ENCODE measurements at regions not wholly inside any gene's neighbourhood (a gene's known extent, or its start where the extent isn't known, plus 50 kb on each side); places are given as distances from the start of the nearest gene placed in this dataset.

DNA sequence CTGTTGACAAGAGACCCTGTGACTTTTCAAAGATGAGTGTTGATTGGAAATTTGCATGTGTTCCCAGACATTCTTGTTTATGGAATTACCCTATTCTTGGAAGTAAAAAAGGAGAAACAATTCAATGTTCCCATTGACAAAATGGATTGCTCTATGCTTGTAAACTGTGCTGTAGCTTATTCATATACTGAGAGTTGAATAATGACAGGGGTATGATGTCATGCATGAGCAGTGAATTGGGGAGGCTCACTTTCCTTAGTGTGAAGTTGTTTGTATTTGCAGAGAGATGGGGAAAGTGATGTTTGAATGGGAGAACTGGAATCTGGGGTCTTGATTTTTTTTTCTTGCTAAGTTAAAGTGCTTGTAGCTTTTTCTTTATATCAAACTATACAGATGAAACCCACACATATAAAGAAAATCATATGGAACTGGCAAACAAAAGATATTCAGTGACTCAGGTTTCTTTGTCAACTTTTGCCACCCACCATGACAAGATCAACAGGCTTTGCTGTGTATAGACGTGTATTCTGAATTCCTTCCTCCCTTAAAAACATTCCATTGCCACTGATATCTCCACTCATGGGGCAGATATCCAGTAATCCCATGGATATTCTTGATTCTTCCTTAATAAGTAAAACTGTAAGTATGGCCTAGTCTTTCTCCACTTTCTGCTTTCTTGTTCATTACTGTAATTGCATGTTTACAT lies 97.8 kb upstream of the JAG1 start:
- peak; percentile 42 for DNase-seq (ENCODE audit: low spot score)

DNA sequence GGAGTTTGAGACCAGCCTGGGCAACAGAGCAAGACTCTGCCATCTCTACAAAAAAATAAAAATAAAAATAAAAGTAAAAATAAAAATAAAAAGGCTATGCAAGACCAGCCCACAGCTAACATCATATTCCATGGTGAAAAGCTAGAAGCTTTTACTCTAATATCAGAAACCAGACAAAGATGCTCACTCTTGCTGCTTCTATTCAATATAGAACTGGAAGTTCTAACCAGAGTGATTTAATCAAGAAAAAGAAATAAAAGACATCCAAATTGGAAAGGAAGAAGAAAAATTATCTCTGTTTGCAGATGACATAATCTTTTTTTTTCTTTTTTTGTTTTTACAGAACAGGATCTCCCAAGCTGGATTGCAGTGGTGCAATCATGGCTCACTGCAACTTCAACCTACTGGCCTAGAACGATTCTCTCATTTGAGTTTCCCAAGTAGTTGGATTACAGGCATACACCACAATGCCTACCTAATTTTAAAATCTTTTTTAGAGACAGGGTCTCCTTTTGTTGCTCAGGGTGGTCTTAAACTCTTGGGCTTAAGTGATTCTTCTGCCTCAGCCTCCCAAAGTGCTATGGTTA lies 100.7 kb upstream of the JAG1 start:
- DNase-seq (ENCODE audit: low spot score): no peak

DNA sequence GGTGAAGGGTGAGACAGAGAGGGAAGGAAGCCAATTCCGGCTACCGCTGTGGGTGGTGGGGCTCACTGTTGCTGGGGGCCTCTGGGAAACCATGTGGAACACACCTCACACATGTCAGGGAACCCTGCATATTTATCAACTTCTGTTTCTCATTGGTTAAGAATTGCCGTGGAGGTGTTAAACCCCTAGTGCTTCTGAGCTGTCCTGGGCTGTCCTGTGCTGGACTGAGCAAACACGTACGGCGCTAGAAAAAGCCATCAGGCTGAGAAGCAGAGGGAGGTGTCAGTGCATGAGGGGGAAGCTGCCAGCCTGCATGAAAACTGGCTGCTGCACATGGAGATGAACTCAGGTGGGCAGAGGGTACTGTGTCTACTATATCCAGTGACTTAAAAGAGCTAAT lies 103.9 kb upstream of the JAG1 start:
- DNase-seq (ENCODE audit: low spot score): no peak

DNA sequence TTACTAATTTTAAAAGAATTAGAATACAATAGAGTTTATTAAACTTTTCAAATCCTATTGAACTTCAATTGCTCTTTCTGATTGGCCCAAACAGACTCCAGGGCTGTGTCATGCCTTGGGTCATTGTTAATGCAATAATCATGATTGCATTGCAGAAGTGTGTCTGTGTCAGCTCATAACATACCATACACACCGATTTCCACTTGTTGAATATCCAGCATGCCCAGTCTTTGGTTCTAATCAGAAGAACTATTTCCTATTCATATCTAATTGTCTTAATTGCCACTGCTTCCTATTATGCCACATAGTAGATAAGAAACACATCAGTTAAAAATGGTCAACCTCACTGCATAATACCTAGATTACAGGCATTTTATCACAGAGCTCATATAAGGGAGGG lies 106.1 kb upstream of the JAG1 start:
- DNase-seq (ENCODE audit: low spot score): no peak

DNA sequence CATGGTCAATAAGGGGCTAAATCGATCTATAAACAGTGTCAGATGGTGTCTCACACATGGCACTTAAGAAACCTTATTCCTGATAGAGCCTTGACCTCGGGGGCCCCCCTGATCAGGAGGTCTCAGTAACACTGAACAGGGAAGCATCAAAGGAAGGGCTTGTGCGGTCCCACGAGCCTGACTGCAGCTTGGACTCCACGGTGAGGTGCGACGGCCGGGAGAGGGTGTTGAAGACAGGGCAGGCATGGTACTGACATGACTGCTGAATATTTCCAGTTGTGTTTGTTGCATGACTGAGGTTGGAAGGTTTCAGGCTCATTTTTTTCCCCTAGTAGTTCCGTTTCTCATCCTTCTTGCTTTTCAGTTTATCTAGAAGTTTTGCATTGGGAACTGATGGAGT lies 107.1 kb upstream of the JAG1 start:
- DNase-seq (ENCODE audit: low spot score): no peak

DNA sequence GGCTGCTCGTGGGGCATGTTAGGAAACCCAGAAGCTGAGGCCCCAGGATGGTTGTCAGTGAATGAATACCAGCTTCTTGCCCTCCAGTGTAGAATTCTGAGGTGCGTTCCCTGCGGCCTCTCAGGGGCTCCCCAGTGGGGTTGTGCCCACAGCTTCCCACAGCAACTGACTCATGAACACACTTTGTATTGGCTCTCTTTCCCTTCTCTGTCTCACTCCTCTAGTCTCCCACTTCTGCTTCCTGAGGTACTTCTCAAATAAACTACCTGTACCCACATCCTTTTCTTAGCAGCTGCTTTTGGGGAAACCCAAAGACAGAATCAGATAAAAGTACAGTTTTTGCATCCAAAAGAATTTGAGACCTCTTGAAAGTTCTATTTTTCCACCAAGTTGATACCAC lies 107.7 kb upstream of the JAG1 start:
- DNase-seq (ENCODE audit: low spot score): no peak

DNA sequence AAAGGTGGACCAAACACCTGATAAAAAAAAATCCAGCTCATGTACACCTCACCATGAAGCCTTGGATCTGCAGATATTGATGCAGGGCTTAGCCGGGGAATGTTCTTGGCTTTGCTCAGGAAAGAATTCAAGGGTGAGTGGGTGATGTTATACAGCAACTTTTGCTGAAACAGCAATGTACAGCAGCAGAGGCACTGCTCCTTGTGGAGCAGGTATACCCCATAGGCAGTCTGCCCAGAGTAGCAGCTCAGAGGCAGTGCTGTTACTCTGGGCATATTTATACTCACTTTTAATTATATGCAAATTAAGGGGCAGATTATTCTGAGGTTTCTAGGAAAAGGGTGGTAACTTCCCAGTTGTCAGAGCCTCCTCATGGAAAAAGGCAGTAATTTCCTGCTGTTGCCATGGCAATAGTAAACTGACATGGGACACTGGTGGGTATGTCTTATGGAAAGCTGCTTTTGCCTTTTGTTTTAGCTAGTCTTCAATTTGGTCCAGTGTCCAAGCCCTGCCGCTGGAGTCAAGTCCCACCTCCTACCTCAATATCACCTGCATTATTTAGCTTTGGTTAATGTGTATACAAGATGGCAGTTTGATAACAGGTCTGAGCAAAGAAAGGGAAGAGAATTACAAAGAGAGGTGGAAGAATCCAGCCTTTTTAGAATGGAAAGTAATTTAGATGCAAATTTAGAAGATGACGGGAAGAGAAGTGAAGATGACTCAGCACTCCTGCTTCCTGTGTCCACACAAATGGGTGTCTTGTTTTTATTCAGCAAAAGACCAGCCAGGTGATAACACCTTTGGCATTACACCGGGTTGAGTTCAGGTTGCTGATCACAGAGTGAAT lies 110.1 kb upstream of the JAG1 start:
- no peak for DNase-seq (ENCODE audit: low spot score)

DNA sequence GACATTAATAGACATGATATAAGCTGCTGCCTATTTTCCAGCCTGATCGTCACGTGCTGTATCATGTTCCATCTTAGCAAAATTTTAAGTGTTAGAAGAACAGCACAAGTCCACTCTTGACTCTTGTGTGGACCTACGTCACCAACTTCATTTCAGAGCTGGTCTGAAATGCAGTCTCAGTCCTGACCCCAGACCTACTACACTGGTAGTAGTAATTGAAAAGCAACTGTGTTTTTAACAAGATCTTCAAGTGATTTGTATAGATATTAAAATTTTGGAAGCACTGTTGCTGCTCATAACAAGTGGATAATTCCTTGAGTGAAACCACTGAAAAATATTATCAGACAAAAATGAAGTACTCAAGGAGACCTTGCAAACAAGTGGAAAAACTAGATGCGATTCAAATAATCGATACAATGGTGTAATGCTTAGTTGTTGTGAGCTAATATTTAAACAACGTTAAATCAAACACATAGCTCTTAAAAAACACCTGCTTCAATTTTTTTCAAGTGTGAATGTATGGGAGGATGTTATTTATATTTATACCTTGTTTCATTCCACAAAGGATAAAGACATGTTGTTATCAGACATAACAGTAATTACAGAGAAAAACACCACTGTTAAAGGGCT lies 110.9 kb upstream of the JAG1 start:
- DNase-seq (ENCODE audit: low spot score): no peak

DNA sequence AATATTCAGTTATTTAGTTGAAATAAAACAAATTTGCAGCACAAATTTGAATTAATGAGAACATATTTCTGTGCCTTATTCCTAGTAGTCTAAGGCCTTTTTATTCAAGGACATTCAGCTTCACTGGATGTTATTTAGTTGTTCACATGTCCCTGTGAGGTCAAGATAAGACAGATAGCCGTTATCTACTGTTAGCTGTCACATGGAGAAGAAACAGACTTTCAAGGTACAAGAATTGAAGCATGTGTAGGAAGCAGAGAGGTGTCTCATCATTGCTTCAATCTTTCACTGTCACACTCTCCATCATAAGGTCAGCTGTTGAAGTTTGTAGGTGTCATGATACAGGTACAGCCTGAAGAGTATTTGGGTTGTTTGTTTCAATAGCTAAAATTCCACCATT lies 112.9 kb upstream of the JAG1 start:
- no peak for DNase-seq (ENCODE audit: low spot score)

DNA sequence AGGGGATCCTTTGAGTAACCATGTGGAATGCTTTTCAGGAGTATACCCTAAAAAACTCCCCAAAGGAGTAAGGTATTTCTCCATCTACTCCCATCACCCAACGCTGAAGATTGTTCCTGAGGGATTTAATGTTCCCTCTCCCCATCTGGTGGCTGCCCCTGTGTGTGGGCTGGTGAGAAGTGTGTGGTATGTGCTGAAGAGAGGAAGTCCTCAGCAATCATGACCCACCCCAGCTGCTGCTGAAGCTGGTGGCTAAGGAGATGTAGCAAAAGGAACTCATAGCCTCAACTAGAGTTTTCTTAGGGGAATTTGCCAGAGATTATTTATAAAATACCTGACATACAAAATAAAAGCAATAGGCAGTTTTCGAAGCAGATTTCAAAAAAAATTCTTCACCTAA lies 114.3 kb upstream of the JAG1 start:
- peak; percentile 12 for DNase-seq (ENCODE audit: low spot score)

DNA sequence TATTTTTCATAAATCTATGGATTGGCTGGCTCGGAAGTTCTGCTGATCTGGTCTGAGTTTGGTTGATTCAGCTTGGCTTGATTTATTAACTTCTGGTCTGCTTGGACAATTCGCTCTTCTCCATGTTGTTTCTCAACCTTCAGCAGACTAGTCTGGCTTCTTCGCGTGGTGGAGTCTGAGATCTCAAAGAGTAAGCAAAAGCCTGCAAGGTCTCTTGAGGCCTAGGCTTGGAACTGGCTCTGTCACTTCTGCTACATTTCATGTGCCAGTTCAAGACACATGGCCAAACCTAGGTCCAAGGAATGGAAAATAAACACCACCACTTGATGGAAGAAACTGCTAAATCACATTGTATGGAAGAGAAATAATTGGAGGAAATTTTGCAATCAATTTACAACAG lies 115.1 kb upstream of the JAG1 start:
- no peak for DNase-seq (ENCODE audit: low spot score)

DNA sequence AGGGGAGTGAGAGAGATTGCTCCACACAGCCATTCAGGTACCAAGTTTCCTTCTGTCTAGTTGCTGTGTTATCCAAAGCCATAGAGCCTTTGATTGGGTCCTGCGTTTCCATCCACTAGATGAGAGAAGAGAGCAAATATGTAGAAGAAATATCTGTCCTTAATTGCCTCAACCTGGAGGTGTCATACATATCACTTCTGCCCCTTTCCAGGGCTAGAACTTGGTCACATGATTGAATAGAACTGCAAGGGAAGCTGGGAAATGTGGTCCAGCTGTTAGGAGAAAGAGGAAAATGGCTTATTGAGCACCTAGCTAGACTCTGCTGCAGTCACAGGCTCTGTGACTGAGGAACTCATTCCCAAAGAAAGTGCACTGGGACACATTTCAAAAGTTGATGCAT lies 115.6 kb upstream of the JAG1 start:
- DNase-seq (ENCODE audit: low spot score): no peak

DNA sequence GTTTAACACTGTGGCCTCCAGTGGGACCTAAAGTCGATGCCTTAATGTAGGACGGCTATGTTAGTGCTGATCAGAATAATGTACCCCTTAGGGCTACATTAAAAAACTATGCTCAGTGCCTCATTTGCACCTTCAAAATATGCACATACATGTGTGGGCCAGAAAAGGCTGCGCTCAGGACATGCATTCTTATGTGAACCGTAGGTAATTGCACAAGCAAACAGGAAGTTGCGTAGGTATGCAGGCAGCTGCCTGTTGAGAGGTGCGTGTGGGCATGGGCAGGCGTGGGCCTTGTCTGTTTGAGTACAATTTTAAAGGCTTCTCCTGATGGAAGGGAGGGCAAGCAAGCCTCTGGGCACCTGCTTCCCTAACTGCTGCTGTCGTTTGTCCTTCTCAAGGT lies 116.2 kb upstream of the JAG1 start:
- DNase-seq (ENCODE audit: low spot score): no peak

DNA sequence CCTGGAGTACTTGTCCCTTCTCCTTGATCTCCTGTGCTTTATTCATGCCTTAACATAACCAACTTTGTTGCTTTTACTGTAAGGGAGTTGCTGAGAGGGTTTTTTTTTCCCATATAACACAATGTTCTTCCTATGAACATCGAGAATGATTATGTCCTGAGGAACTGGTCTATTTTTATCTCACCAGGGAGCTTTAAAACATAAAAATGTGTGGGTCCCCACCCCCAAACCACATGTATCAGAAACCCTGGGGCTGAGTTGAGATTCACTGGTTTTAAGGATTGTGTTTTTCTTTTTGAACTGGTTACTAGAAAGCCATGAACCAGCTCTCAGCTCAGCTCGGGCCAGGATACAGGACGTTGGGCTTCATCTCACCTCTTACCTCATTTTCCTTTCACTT lies 118.5 kb upstream of the JAG1 start:
- DNase-seq (ENCODE audit: low spot score): peak; percentile 22

DNA sequence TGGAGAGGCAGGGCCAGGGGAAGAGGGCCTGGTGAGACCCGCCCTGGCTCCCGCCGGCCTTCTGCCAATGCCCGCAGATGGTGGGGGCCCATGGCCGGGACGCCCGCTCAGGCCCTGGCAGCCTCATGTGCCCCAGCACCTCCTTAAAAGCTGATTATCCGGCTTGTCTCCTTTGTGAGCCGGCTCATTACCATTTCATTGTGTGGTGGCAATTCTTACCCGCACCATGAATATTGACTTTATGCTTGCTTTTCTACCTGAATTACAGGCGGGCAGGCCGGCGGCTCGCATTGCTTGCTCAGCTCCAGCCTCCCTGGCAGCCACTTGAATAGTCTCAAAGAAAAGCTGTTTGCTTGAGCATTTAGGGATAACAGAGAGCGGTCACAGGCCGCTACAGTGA lies 120.0 kb upstream of the JAG1 start:
- DNase-seq (ENCODE audit: low spot score): no peak

DNA sequence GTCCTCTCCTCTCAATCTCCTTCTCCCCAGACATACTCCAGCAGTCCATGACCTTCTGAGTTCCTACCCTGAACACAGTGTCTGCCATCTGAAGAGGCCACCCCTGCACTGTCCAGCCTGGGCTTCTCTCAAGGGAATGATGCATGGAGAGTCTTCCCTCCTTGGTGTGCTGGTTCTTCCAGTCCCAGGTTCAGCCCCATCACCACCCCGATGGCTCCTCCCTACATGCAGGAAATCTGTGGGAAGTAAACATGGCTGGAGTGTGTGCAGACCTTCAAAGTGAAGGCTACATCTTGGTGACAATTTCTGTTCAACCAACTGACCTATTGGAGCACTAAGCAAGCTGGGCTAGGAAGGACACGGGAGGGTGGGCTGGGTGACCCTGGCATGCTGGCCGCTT lies 121.0 kb upstream of the JAG1 start:
- DNase-seq (ENCODE audit: low spot score): no peak

DNA sequence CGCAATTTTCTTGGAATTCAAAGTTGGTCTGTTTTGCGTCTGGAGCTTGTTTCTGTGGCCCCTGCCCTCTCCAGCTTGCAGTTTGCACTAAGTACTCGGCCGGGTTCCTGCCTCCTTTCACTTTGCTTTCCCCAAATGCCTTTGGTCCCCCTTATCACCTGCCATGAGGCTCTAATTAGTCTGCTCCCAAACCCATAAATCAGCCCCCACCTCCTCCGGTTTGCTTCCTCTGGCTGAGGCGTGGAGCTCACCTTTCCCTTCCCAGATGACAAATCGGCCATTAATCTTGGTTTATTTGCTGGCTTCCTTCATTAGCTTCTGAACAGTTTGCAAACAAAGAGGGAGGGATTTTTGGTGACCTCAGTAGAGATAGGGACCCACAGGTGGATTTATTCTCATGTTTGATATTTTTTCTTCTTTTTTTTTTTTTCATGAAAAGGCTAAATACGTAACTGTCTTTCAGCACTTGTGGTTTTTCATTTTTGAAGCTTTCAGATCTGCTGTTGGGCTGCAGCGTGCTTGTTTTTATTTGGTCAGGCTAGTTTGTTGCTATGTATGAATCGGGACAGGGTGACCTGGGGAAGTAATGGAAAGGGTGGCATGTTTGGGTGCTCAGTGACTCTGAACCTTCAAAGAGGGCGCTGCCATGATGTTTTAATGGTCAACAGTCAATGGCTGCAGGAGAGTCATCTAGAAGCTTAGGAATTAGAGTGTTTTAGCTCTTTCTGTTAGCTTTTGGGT lies 121.7 kb upstream of the JAG1 start:
- DNase-seq (ENCODE audit: low spot score): no peak

DNA sequence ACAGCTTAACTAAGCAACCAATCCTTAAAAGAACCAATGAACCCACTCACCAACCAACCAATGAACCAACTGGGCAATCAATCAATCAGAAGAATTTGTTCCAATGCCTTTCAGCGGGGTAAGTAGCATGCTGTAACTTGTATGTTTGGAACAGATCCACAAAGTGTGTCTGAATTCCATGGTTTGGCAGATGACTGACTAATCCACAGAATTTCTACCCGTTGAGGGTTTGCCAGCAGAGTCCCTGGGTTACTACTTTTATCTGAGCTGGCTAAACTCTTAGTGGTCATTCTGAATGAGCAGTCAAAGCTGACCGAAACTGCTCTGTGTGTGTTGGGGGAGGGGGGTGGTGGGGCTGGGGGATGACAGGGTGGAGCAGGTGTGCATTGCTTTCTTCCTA lies 125.0 kb upstream of the JAG1 start:
- no peak for DNase-seq (ENCODE audit: low spot score)

DNA sequence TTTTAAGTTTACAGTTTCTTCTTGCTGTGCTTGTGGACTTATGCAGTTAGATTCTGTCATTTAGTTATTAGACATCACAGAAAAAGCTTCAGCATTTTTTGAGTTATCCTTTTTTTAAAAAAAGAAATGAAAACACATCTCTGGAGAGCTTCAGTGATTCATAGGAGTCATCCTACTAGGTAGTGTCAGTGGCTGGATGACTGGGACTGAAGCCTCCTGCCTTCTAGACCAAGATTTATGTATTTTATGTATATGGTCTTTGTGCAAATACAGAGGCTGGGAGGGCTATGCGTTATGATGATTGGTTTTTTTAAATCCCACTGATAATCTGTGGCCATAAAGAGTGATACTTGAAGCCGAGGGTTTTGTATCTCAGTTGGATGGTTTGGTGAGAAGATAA lies 125.9 kb upstream of the JAG1 start:
- DNase-seq (ENCODE audit: low spot score): peak; percentile 8

DNA sequence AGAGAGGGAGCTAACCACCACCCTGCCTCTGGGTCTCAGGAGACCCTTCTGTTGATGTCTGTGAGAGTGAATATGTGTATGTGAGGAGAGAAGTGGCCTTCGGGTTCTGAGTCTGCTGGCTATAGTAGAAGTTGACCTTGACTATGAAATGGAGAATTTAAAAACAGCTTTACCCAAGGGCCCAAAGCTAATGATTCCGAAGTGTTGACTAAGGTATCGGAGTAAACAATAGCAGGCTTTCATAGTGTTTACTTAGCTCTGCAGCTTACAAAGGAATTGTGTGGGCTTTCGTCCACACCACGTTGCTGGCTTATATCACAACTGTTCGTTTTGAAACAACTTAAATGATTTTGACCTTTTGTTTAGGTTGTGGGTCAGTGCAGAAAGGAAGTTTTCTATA lies 126.5 kb upstream of the JAG1 start:
- no peak for DNase-seq (ENCODE audit: low spot score)

DNA sequence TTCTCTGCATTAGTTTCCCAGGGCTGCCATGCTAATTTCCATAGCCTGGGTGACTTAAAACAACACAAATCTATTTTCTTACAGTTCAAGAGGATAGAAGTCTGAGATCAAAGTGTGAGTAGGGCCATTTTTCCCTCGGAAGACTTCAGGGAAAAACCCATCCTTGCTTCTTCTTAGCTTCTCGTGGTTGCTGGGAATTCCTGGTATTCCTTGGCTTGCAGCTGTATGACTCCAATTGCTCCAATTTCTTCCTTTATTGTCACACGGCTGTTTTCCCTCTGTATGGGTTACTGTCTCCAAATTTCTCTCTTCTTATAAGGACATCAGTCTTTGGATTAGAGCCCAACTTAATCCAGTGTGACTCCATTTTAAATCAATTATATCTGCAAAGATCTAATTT lies 128.4 kb upstream of the JAG1 start:
- DNase-seq (ENCODE audit: low spot score): peak; percentile 21

DNA sequence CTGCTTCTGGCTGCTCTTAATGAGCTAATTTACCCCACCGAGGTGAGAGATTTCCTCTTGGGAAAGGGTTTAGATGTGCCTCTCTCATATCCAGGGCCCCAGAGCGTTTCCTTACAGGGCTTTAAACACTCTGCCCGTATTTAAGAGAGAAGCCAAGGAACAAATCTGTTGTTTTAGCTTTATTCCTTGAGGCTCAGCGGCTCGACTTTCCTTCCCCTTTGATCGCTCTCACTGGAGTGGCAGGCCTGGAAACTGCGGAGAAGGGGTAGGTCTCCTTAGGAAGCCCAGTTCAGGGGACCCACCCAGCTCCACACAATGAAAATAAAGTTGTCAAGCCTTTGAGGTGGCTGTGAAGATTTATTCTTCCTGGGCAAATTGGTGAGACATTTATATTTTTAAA lies 132.0 kb upstream of the JAG1 start:
- no peak for DNase-seq (ENCODE audit: low spot score)

All from hepatic stellate cell (primary cell).